Glutamatergic neuron (in vitro differentiated cells): ENCODE measurements at regions not wholly inside any gene's neighbourhood (a gene's known extent, or its start where the extent isn't known, plus 50 kb on each side); places are given as distances from the start of the nearest gene placed in this dataset.

Experiments
- DNase-seq: peaks from one replicate; pipeline ENCODE4 v3.0.0; 2022
- H3K27ac Mint-ChIP-seq: one replicate; pipeline ENCODE4 v1.8.0; 2020; ENCODE audit warnings: mild to moderate bottlenecking, mixed read lengths, inconsistent platforms; ENCODE audit not compliant: unreplicated experiment
- H3K27me3 Mint-ChIP-seq: one replicate; pipeline ENCODE4 v1.8.0; 2020; ENCODE audit warnings: mild to moderate bottlenecking, moderate library complexity, mixed read lengths, inconsistent platforms; ENCODE audit not compliant: unreplicated experiment
- H3K36me3 Mint-ChIP-seq: one replicate; pipeline ENCODE4 v1.8.0; 2020; ENCODE audit warnings: mild to moderate bottlenecking, mixed read lengths, inconsistent platforms; ENCODE audit not compliant: unreplicated experiment
- H3K4me1 Mint-ChIP-seq: one replicate; pipeline ENCODE4 v1.8.0; 2020; ENCODE audit warnings: mild to moderate bottlenecking, low read depth, mixed read lengths, inconsistent platforms; ENCODE audit not compliant: unreplicated experiment
- H3K4me3 Mint-ChIP-seq: one replicate; pipeline ENCODE4 v1.8.0; 2020; ENCODE audit warnings: mild to moderate bottlenecking, mixed read lengths, inconsistent platforms; ENCODE audit not compliant: unreplicated experiment
- H3K9me3 Mint-ChIP-seq: one replicate; pipeline ENCODE4 v1.8.0; 2020; ENCODE audit warnings: mild to moderate bottlenecking, moderate library complexity, mixed read lengths, inconsistent platforms; ENCODE audit not compliant: unreplicated experiment
- CTCF ChIP-seq: fragments of 200-600 bp; sonication (generic); IDR thresholded peaks from one replicate; pipeline ENCODE4 v1.5.0; 2021; ENCODE audit not compliant: partially characterized antibody, unreplicated experiment

DNA sequence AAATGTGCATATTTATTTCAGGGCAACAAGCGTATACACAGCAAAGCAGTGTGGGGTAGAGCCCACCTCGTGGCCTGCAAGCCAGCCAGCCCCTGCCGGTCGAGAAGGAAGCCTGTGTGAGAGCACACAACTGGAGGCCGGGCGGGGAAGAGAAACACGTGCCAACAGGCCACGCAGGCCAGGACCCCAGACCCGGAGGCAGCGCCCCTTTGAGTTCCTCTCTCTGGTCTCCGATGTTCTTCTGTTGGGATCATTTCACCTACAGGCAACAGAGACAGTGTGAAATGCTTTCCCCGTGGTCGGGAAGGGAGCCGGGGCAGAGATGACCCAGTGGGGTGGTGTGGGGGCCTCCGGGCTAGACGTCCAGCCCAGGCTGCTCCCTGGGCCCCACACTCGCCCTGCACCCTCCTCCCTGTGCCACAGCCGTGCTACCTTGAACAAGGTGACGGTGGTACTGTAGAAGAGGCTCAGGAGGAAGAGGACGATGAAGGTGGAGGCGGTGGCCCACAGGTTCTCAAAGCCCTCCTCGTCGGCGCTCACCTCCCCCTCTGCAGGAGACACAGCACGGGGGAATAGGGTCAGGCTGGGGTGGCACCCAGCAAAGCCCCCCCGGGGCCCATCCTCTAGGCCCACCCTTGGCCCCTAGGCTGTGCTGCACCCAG lies 325.5 kb downstream of the TMEM121 start:
- TF ChIP-seq CTCF = no peak
- H3K27me3 Mint-ChIP-seq = peaks cover 18% of the 10 kb centered on the region
- H3K27ac Mint-ChIP-seq = no peak overlapping the region
- no peak overlapping the region for H3K4me3 Mint-ChIP-seq
- DNase-seq = no peak
- peaks cover 30% of the 10 kb centered on the region for H3K9me3 Mint-ChIP-seq
- H3K36me3 Mint-ChIP-seq = peaks cover 12% of the 10 kb centered on the region
- no peaks in the 10 kb centered on the region for H3K4me1 Mint-ChIP-seq

DNA sequence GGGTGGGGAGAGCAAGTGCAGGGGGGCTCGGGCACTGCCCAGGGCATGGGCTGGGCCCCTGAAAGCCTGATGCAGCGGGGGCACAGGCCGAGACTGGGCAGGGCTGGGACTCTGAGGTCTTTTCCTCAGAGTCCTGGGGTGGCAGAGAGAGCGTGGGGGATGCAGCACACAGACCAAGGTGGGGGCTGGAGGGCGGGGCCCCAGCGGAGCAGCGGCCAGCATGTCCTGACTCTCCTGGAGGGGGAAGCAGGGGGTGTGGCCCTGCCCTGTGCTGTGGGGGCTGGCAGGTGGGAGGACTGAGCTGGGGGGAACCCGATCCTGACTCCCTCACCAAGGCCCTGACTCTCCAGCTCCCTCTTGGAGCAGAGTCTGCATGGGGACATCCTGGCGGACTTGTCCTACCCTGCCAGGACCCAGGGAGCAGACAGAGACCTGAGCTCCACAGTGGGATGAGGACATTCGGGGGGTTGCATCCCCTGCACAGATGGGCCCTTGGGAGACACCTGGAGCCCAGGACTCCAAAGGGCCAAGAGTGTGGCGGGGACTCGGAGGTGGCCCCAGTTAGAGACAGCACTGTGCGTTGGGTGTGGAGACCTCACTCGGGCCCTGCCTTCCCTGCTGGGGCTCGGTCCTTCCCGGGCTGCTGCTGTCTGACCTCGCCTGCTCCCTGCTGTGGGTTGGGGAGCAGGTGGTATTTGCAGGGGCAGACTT lies 326.1 kb downstream of the TMEM121 start:
- no peak for DNase-seq
- Mint-ChIP-seq H3K9me3 (peaks cover 27% of the 10 kb centered on the region), H3K4me3 (no peak overlapping the region), H3K36me3 (peaks cover 12% of the 10 kb centered on the region), H3K27me3 (peaks cover 18% of the 10 kb centered on the region), H3K27ac (no peak overlapping the region), H3K4me1 (no peaks in the 10 kb centered on the region)
- no peak for TF ChIP-seq CTCF

GRCh38 chr14:105853089-105853906 lies 326.9 kb downstream of the TMEM121 start:
- Mint-ChIP-seq H3K27ac (no peak overlapping the region), H3K4me3 (no peak overlapping the region), H3K4me1 (no peaks in the 10 kb centered on the region), H3K27me3 (peaks cover 15% of the 10 kb centered on the region), H3K36me3 (peaks cover 10% of the 10 kb centered on the region), H3K9me3 (peaks cover 23% of the 10 kb centered on the region)
- no peak for TF ChIP-seq CTCF
- no peak for DNase-seq

DNA sequence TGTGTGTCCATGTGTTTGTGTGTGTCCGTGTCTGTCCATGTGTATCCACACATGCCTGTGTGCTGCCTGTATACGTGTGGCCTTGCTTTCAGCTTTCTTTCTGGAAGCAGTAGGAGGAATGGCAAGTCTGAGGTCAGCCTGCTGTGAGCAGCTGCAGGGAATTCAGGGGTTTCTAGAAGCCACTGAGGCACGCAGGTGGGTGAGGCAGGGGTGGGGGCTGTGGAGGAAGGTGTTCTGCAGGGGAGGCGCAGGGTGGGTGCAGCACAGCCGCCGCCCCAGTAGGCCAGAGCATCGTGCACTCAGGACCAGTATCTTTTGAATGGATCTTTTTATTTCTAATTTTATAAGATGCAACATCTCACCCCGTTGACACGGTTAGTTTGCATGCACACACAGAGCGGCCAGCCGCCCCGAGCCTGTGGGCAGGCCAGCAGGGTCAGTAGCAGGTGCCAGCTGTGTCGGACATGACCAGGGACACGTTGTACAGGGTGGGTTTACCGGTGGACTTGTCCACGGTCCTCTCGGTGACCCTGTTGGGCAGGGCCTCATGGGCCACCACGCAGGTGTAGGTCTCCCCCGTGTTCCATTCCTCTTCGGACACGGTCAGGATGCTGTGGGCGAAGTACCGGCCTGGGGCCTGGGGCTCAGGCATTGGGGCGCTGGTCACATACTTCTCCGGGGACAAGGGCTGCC lies 327.7 kb downstream of the TMEM121 start:
- H3K9me3 Mint-ChIP-seq = peaks cover 22% of the 10 kb centered on the region
- no peak overlapping the region for H3K27ac Mint-ChIP-seq
- H3K4me1 Mint-ChIP-seq = no peaks in the 10 kb centered on the region
- peaks cover 14% of the 10 kb centered on the region for H3K27me3 Mint-ChIP-seq
- no peak overlapping the region for H3K4me3 Mint-ChIP-seq
- peaks cover 6% of the 10 kb centered on the region for H3K36me3 Mint-ChIP-seq
- no peak for TF ChIP-seq CTCF
- no peak for DNase-seq
